Fibroblast of villous mesenchyme (primary cell): ENCODE measurements at regions not wholly inside any gene's neighbourhood (a gene's known extent, or its start where the extent isn't known, plus 50 kb on each side); places are given as distances from the start of the nearest gene placed in this dataset.

Experiments used
- DNase-seq: peaks from one replicate; pipeline ENCODE4 v3.0.0-alpha.2; 2010; ENCODE audit warnings: low read depth
- H3K4me3 ChIP-seq: 2 replicates; pipeline ENCODE4 v1.5.1; 2011; ENCODE audit warnings: low read depth, mild to moderate bottlenecking, low read length
- TF ChIP-seq, protein P1 (sequence below): IDR thresholded peaks from 2 replicates; pipeline ENCODE4 v1.5.1; 2012; ENCODE audit warnings: low read depth, mild to moderate bottlenecking, low read length; ENCODE audit not compliant: insufficient read depth

DNA sequence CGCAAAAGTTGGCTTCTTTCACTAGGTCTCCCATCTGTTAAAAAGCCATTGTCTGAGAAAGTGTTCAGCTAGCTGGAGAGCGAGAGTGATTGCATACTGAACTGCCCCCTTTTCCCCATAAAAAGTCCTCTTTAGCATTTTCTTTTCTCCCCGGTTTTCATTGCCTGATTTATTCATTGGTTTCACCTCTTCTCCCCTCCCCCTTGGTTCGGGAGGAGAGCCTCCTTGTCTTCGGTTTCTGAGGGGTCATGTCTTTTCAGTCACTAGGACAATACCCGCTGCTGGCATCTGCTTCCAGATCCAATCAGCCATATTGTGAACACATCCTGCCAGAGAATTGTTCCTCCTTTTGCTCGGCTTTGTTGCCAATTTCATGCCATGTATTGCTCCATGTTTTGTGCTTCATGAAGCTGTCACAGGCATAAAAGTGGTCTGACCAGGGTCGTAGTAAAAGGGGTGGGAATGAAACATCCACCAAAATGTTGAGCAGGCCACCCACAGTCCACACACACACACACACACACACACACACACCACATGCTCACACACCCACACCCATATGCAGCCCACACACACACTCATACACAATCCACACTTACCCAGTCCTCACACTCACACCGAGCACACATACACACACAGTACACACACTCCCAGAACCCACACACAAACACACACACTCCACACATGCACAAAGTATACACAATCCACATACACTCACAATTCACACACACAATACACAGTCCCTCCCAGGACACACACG, 136.0 kb downstream of the NKX6-1 start:
- DNase-seq = no peak
- TF ChIP-seq, protein P1, sequence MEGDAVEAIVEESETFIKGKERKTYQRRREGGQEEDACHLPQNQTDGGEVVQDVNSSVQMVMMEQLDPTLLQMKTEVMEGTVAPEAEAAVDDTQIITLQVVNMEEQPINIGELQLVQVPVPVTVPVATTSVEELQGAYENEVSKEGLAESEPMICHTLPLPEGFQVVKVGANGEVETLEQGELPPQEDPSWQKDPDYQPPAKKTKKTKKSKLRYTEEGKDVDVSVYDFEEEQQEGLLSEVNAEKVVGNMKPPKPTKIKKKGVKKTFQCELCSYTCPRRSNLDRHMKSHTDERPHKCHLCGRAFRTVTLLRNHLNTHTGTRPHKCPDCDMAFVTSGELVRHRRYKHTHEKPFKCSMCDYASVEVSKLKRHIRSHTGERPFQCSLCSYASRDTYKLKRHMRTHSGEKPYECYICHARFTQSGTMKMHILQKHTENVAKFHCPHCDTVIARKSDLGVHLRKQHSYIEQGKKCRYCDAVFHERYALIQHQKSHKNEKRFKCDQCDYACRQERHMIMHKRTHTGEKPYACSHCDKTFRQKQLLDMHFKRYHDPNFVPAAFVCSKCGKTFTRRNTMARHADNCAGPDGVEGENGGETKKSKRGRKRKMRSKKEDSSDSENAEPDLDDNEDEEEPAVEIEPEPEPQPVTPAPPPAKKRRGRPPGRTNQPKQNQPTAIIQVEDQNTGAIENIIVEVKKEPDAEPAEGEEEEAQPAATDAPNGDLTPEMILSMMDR = no peak
- H3K4me3 ChIP-seq = no peak overlapping the region

DNA sequence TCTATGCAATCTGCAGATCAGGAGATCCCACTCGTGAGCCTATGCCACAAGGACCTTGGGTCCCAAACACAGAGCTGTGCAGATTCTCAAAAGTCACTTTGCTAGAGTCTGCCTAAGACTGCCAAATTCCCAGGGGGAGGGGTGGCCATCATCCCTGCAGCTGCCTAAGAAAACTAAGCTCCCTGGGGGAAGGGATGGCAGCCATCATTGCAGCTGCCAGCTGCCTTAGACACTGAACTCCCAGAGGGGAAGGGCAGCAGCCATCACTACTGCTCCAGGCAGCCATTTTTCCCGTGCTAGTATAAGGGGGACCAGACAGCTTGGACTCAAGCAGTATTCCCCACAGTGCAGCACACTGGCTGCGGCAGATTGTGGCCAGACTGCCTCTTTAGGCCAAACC, 156.9 kb downstream of the NKX6-1 start:
- TF ChIP-seq, protein P1 = no peak
- H3K4me3 ChIP-seq = no peak overlapping the region
- no peak for DNase-seq

DNA sequence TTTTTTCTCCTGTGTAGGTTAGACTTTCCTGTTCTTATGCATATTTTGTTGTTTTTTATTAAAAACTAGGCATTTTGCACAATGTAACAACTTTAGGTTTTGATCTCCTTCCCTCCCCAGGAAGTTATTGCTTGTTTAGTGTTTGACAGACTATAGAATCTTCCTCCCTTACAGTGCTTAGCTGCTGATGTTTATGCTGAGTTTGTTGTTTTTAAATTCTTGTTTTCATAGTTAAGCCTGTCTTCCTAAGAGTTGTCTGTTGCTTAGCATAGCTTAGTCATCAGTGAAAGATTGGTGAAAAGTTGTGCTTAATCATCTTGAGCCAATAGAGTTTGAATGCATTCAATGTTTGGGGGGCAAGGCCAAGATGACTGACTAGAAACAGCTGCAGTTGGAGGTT, 157.5 kb downstream of the NKX6-1 start:
- no peak for DNase-seq
- no peak overlapping the region for H3K4me3 ChIP-seq
- TF ChIP-seq, protein P1 = no peak

DNA sequence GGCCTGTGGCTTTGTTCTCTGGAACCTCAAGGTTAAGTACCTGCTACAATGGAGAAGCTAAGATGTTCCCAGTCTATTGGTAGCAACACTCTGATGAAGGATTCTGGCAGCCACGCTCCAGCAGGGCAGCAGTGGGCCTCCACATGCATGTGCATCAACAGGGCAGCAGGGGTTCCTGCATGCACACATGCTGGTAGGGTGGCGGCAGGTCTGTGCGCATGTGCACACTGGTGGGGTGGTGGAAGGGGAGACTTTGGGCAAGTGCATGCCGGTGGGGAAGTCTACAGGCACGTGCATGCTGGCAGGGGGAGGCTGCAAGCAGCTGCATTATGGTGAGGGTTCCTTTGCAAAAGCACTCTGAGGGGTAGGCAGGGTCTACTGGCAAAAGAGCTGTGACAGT, 160.7 kb downstream of the NKX6-1 start:
- no peak overlapping the region for H3K4me3 ChIP-seq
- no peak for DNase-seq

DNA sequence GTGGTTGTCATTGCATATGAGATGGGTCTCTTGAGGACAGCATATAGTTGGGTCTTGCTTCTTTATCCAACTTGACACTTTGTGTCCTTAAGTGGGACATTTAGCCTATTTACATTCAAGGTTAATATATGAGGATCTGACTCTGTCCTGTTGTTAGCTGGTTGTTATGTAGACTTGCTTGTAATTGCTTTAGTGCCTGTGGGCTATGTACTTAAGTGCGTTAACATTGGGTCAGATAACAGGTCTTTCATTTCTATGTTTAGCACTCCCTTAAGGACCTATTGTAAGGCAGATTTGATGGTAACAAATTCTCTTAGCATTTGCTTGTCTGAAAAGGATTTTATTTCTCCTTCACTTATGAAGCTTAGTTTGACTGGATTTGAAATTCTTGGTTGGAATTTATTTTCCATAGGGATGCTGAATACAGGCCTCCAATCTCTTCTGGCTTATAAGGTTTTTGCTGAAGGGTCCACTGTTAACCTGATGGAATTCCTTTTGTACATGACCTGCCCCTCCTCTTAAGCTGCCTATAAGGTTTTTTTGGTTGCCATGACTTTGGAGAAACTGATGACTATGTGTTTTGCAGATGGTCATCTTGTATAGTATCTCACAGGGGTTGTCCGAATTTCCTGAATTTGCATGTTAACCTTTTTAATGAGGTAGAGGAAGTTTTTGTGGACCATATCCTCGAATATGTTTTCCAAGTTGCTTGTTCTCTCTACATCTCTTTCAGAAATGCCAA, 162.0 kb downstream of the NKX6-1 start:
- TF ChIP-seq, protein P1 = no peak
- DNase-seq = no peak
- no peak overlapping the region for H3K4me3 ChIP-seq

More for the DNA sequence above, 160.7 kb downstream of the NKX6-1 start:
- TF ChIP-seq, protein P1 = no peak

DNA sequence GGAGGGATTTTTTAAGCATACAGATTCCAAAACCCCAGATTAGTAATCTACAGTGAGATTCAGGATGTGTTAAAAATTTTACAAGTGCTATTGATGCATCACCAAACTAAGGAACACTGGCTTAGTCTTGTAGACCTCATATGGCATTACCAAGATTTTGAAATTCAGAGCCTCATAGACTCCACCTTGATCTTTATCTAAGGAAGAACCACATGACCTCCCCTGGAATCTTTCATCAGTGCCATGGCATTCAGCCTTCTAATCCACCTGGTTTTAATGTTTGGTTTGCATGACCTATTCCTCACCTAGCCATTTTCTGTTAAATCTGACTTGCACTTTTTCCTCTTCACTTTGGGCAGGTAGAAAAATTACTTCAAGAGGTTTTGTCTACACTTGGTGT, 171.6 kb downstream of the NKX6-1 start:
- TF ChIP-seq, protein P1 = no peak

DNA sequence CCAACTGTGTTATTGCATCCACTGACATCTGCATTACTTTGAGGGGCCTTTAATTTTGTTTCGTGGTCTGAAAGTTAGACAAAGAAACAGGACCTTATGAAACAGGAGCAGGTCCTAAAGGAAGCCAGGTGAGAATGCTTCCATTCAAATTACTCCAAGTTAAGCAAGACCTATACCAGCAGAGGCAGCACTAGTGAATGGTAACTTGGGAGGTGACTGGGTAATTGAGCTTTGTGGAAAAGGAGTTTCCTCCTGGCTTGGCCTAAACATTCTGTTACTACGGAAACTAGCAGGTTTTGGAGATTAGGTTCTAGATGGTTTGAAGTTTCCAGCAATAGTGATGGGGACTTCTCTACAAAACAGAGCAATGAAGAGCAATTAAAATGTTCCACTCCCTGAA, 173.5 kb downstream of the NKX6-1 start:
- no peak overlapping the region for H3K4me3 ChIP-seq
- TF ChIP-seq, protein P1 = no peak
- DNase-seq = no peak

More for the DNA sequence above, 171.6 kb downstream of the NKX6-1 start:
- H3K4me3 ChIP-seq = no peak overlapping the region
- no peak for DNase-seq
